ENCODE measurements at regions not wholly inside any gene's neighbourhood (a gene's known extent, or its start where the extent isn't known, plus 50 kb on each side); places are given as distances from the start of the nearest gene placed in this dataset.
"Not testable (repeated sequence)": the region's sequence is repeated elsewhere in the genome, so short reads cannot be mapped to it uniquely, and the experiment has no call there.

GRCh38 chr14:30332374-30332773 is 226.6 kb upstream of the G2E3 start:
- DNase-seq (no peak), ATAC-seq (no peak)
- intact Hi-C loops (cut with micrococcal nuclease) = no loop called here

DNA sequence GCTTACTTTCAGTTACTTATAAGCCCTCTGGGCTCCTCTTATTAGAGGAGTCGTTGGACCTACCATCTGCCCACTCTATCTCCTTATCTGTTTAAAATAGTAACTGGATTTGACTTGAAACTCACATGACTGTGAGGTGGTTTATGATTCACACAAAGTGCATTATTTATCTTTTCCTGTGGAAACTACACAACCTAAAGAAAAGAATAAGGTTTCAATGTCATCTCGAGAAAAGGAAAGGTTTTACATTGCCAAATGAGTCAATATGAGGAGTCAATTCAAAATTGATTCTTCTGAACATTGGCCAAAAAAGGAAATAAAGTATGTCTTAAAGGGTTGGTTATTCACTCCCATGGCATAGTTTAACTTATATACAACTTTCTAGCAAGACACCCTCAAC is 225.0 kb upstream of the G2E3 start:
- ATAC-seq (no peak), DNase-seq (no peak)
- intact Hi-C loops (cut with micrococcal nuclease) = no loop called here

GRCh38 chr14:30337456-30337855 is 221.5 kb upstream of the G2E3 start:
- intact Hi-C loops (cut with micrococcal nuclease) = no loop called here
- DNase-seq (no peak), ATAC-seq (no peak)

DNA sequence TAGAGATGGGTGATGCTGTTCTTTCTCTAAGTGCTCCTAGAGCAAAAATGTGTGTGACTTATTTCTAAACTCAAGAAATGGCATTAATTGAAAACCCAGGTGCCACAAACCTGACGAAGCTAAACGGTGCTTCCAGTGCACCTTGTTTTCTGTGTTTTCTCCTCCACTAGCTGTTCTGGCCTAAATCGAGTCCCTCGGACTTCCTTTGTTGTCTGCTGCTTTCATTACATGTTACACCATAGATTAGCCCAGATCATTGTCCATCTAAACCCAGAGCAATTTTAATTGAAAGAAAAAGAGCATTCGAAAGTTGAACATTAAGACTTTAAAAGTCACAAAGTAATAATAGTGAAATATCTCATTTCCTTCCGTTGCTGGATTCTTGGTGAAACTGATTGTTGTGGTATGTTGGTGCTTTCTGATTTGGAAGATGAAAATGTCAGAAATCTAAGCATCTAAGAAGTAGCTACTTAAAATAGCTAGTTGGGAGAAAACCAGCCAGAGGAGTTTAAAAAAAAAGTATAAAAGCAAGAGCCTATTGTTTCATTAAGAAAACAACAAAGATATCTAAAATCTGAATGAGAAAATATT is 219.6 kb upstream of the G2E3 start:
- ATAC-seq = no peak
- intact Hi-C loops (cut with micrococcal nuclease) = no loop called here

GRCh38 chr14:30340495-30340894 is 218.5 kb upstream of the G2E3 start:
- intact Hi-C loops (cut with micrococcal nuclease) = no loop called here
- no peak for ATAC-seq
- no peak for DNase-seq

More for the DNA sequence above, 219.6 kb upstream of the G2E3 start:
- no peak for DNase-seq

- ATAC-seq (no peak), DNase-seq (no peak)
- intact Hi-C loops (cut with micrococcal nuclease) = no loop called here
Observed at GRCh38 chr14:30345511-30345910, 213.4 kb upstream of the G2E3 start.

- intact Hi-C loops (cut with micrococcal nuclease) = no loop called here
- DNase-seq = no peak
- no peak for ATAC-seq
Observed at GRCh38 chr14:30348445-30348844, 210.5 kb upstream of the G2E3 start.

DNA sequence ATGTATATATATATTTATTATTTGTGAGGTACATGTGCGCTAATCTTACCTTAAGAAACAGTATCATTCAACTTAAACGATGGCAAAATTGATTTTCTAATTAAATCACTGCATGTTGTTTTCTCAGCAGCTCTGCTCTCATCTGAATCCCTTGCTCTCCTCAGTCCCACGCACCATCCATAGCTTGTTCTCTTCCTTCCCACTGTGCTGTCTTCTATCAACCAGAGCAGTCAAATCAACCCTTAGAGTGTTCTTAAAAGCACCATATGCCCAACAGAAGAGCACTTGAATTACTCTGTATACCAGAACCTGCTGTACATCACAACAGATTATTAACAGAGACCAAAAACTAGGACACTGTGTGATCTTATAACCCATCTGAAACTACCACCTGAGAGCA is 209.4 kb upstream of the G2E3 start:
- ATAC-seq = no peak
- intact Hi-C loops (cut with micrococcal nuclease) = no loop called here
- DNase-seq = no peak

DNA sequence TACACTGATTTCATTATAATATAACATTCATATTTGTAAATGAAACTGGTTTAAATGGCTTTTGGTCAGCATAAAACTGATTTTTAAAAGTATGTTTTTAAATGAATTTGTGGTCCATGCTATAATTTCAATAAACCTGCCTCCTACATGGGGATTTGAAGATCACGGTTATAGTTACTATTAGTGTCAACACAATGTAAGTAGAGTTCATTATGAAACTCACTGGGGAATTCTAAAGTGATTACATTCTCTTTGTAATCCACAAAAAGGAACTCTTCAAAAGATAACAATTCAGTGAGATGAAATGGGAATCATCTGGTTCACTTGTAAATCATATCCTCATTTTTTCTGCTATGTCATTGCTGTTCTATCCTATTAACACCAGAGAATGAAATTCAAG is 204.5 kb upstream of the G2E3 start:
- ATAC-seq (no peak), DNase-seq (no peak)
- intact Hi-C loops (cut with micrococcal nuclease) = no loop called here

- DNase-seq (no peak), ATAC-seq (no peak)
- intact Hi-C loops (cut with micrococcal nuclease) = no loop called here
Observed at GRCh38 chr14:30355431-30355913, 203.5 kb upstream of the G2E3 start.

GRCh38 chr14:30356438-30357202 is 202.3 kb upstream of the G2E3 start:
- ATAC-seq (no peak), DNase-seq (no peak)
- intact Hi-C loops (cut with micrococcal nuclease) = no loop called here

DNA sequence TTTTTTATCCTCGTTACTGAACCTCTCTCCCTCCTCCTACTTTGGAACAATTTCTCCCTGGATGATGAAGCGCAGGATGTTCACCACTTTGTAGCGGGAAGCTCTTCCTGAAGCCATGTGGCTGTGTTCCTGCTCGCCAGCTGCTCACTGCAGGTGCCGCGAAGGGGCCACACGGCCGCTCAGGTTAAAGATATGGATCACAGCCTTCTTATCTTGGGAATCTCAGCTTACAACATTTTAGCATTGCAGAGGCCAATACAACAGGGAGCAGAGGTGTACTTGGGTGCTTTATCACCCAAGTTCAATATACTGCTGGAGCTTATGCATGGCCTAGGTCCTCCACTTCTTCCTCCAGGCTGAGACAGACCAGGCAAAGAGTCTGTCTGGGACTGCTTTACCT is 201.2 kb upstream of the G2E3 start:
- DNase-seq = no peak
- ATAC-seq = no peak
- intact Hi-C loops (cut with micrococcal nuclease) = no loop called here

- DNase-seq = no peak
- intact Hi-C loops (cut with micrococcal nuclease) = no loop called here
- ATAC-seq = no peak
Observed at GRCh38 chr14:30362369-30363218, 196.4 kb upstream of the G2E3 start.

DNA sequence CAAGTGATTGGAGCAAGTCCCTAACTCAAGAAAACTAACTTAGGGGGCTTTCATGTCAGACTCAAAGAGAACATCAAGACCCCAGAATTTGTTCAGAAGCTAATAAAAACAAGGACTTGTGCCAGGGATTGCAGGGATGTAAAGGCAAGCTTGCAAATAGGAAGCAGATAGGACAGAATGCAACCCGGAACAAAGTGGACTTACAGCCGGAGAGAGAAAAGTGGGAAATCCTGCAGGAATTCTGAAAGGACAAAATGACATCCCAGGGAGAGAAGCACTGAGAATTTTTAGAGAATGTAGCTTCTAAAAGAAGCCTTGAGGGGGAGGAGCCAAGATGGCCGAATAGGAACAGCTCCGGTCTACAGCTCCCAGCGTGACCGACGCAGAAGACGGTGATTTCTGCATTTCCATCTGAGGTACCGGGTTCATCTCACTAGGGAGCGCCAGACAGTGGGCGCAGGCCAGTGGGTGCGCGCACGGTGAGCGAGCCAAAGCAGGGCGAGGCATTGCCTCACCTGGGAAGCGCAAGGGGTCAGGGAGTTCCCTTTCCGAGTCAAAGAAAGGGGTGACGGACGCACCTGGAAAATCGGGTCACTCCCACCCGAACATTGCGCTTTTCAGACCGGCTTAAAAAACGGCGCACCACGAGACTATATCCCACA is 195.6 kb upstream of the G2E3 start:
- intact Hi-C loops (cut with micrococcal nuclease); DNase-seq; ATAC-seq: not testable (repeated sequence)

DNA sequence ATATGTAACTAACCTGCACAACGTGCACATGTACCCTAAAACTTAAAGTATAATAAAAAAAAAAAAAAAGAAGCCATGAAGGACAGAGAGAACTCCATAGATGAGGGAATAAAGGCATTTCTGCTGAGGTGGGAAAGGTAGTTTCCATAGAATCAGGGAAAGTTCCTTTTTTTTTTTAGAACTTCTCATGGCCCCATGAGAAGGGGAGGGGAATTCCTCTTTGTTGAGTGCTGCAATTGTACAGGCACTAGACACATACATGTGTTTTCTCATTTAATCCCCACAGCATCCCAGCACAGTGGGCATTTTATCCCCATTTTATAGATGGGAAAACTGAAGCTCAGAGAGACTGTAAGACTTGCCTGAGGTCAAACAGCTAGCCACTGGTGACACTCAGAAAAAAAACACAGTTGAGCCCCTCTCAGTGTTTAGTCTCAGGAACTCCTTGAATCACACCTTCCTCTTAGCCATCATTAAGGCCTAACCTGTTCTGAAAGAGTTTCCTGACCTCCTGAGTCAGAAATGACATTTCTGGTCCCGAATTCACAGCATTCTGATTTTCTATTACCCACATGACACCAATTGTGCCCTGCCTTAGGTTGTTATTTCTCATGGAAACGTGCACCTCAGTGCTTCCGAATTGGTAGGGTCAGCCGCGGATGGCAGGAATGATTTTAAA is 189.3 kb upstream of the G2E3 start:
- intact Hi-C loops (cut with micrococcal nuclease) = no loop called here
- ATAC-seq (no peak), DNase-seq (no peak)

GRCh38 chr14:30373053-30373452 is 185.9 kb upstream of the G2E3 start:
- ATAC-seq = no peak
- no peak for DNase-seq
- intact Hi-C loops (cut with micrococcal nuclease) = no loop called here

DNA sequence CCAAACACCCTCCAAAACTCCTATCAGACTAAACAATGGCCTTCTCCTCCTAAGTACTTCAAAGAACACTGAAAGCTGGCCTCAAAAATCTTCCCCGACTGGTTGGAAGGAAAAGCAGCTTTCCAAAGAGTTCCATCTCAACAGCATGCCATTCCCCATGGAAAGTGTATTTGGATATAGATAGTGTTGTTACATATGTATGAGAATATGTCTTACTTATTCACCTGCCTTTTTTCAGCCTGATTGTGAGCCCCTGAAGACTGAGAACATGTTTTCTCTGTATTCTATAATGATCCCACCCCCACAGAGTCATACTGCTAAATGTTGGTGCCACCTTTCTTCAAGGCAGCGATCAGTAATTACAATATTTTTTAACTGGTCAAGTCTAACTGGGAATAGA is 185.4 kb upstream of the G2E3 start:
- DNase-seq (no peak), ATAC-seq (no peak)
- intact Hi-C loops (cut with micrococcal nuclease) = no loop called here

- DNase-seq = peak; percentile 62
- intact Hi-C loops (cut with micrococcal nuclease) = no loop called here
Observed at GRCh38 chr14:30375296-30375892, 183.6 kb upstream of the G2E3 start.

More at GRCh38 chr14:30375296-30375892, 183.6 kb upstream of the G2E3 start:
- peak; percentile 64 for ATAC-seq
